ENCODE measurements at regions not wholly inside any gene's neighbourhood (a gene's known extent, or its start where the extent isn't known, plus 50 kb on each side); places are given as distances from the start of the nearest gene placed in this dataset.

GRCh38 chr4:133808151-133808550, 393.4 kb downstream of the PABPC4L start:
- no peak overlapping the region for H3K27ac Mint-ChIP-seq
- POLR2A ChIA-PET = no interaction called here
- no peaks in the 10 kb centered on the region for H3K4me1 Mint-ChIP-seq
- ATAC-seq (ENCODE audit: low read depth) (no peak), DNase-seq (no peak)
- no peaks in the 10 kb centered on the region for H3K36me3 Mint-ChIP-seq
- no peak overlapping the region for H3K4me3 Mint-ChIP-seq
- H3K9me3 Mint-ChIP-seq = no peaks in the 10 kb centered on the region
- no peaks in the 10 kb centered on the region for H3K27me3 Mint-ChIP-seq

DNA sequence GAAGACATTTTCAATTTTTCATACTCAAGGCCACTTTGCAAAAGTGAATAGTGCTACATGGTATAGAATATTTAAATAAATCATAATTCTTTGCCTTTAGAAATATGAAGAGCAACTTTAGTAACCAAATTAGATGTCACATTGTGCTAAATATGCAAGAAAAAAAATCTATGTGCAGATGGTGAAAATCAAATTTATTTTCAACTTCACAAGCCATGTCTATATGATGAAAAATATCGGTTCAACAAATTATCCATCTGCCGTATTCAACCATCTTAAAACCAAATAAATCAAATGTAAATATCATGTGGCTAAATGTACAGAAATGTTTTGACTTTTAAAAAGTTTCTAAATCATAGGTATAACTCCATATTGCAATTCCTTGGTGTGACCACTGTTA, 398.2 kb downstream of the PABPC4L start:
- H3K4me1 Mint-ChIP-seq = no peaks in the 10 kb centered on the region
- DNase-seq (no peak), ATAC-seq (ENCODE audit: low read depth) (no peak)
- H3K4me3 Mint-ChIP-seq = no peak overlapping the region
- H3K36me3 Mint-ChIP-seq = no peaks in the 10 kb centered on the region
- POLR2A ChIA-PET = no interaction called here
- H3K27me3 Mint-ChIP-seq = no peaks in the 10 kb centered on the region
- no peak overlapping the region for H3K27ac Mint-ChIP-seq
- H3K9me3 Mint-ChIP-seq = no peaks in the 10 kb centered on the region

DNA sequence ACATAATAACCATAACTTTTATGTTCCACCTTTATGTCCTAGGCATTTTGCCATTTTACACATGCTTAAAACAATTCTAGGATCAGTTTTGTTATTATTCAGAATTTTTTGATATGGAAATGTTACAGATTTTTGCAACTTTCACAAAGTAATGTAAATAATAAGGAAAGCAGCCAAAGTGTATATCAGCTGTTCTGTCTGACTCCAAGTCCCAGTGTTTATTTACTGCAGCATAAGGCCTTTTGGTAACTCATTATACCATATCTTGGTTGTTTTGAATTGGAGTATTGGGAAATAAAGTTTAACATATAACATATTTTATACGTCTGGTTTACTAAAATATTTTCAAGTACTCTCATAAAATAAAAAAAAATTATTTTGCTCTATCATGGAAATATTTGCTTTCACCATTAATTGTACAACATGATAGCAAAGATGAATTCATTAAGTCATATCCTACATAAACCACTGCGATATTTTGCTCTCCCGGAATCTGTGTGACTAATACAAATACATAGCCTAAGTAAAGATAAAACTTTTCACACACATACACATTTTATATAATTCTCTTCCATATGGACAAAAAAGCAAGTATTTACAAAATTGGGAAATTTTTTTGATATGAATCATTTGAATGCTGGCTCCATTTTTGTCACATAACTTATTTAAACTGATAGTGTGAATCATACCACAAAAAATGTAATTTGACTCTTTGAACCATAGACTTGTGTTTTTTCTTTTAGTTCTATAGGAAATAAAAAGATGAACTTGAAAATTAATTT, 399.0 kb downstream of the PABPC4L start:
- Mint-ChIP-seq H3K4me1 (no peaks in the 10 kb centered on the region), H3K36me3 (no peaks in the 10 kb centered on the region), H3K9me3 (no peaks in the 10 kb centered on the region), H3K4me3 (no peak overlapping the region), H3K27me3 (no peaks in the 10 kb centered on the region), H3K27ac (no peak overlapping the region)
- ATAC-seq (ENCODE audit: low read depth) = no peak
- DNase-seq = no peak
- POLR2A ChIA-PET = no interaction called here

DNA sequence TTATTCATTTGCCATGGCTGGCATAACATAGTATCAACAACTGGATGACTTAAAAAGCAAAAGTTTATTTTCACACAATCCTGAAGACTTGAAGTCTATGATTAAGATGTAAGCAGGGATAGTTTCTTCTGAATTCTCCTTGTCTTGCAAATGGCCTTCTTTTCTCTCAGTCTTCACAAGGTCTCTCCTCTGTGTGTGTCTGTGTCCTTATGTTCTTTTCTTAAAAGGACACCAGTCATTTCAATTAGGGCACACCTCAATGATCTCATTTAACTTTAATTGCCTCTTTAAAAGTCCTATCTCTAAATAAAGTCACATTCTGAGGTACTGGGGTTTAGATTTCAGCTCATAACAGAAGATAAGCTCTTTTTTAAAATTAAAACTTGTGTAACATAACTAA, 399.7 kb downstream of the PABPC4L start:
- no peak overlapping the region for H3K4me3 Mint-ChIP-seq
- H3K36me3 Mint-ChIP-seq = no peaks in the 10 kb centered on the region
- DNase-seq (no peak), ATAC-seq (ENCODE audit: low read depth) (no peak)
- H3K4me1 Mint-ChIP-seq = no peaks in the 10 kb centered on the region
- no peak overlapping the region for H3K27ac Mint-ChIP-seq
- POLR2A ChIA-PET = no interaction called here
- H3K9me3 Mint-ChIP-seq = no peaks in the 10 kb centered on the region
- no peaks in the 10 kb centered on the region for H3K27me3 Mint-ChIP-seq

DNA sequence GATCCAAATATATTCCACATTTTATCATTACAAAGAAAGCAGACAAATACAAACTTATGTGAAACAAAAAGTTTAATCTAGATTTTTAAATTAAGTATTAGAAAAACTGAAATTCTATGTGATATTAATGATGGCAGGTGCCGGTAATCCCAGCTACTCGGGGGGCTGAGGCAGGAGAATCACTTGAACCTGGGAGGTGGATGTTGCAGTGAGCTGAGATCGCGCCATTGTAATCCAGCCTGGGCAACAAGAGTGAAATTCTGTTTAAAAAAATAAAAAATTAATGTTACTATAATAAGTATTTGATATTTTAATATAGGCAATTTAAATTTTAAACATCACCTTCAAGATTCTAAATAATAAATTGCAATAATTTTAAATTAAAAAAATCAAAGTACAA, 400.6 kb downstream of the PABPC4L start:
- Mint-ChIP-seq H3K27ac (no peak overlapping the region), H3K9me3 (no peaks in the 10 kb centered on the region), H3K4me1 (no peaks in the 10 kb centered on the region), H3K4me3 (no peak overlapping the region), H3K27me3 (no peaks in the 10 kb centered on the region), H3K36me3 (no peaks in the 10 kb centered on the region)
- POLR2A ChIA-PET = no interaction called here
- DNase-seq (no peak), ATAC-seq (ENCODE audit: low read depth) (no peak)

GRCh38 chr4:133799717-133800315, 401.8 kb downstream of the PABPC4L start:
- Mint-ChIP-seq H3K27me3 (no peaks in the 10 kb centered on the region), H3K36me3 (no peaks in the 10 kb centered on the region), H3K4me1 (no peaks in the 10 kb centered on the region), H3K9me3 (no peaks in the 10 kb centered on the region), H3K4me3 (no peak overlapping the region), H3K27ac (no peak overlapping the region)
- POLR2A ChIA-PET = no interaction called here
- DNase-seq (no peak), ATAC-seq (ENCODE audit: low read depth) (no peak)

GRCh38 chr4:133777661-133778060, 423.9 kb downstream of the PABPC4L start:
- DNase-seq (no peak), ATAC-seq (ENCODE audit: low read depth) (no peak)
- Mint-ChIP-seq H3K27me3 (no peaks in the 10 kb centered on the region), H3K4me3 (no peak overlapping the region), H3K9me3 (peaks cover under 1% of the 10 kb centered on the region), H3K27ac (no peak overlapping the region), H3K36me3 (no peaks in the 10 kb centered on the region), H3K4me1 (no peaks in the 10 kb centered on the region)
- POLR2A ChIA-PET = no interaction called here

- DNase-seq = no peak
- H3K4me1 Mint-ChIP-seq = no peaks in the 10 kb centered on the region
- no peaks in the 10 kb centered on the region for H3K27me3 Mint-ChIP-seq
- H3K36me3 Mint-ChIP-seq = no peaks in the 10 kb centered on the region
- no peak for ATAC-seq (ENCODE audit: low read depth)
- no peak overlapping the region for H3K27ac Mint-ChIP-seq
- H3K4me3 Mint-ChIP-seq = no peak overlapping the region
- peaks cover 6% of the 10 kb centered on the region for H3K9me3 Mint-ChIP-seq
- POLR2A ChIA-PET = no interaction called here
Observed at GRCh38 chr4:133776961-133777360, 424.6 kb downstream of the PABPC4L start.

GRCh38 chr4:133776503-133776902, 425.1 kb downstream of the PABPC4L start:
- no peak for ATAC-seq (ENCODE audit: low read depth)
- DNase-seq = no peak
- POLR2A ChIA-PET = no interaction called here
- no peak overlapping the region for H3K4me3 Mint-ChIP-seq
- H3K27me3 Mint-ChIP-seq = no peaks in the 10 kb centered on the region
- no peaks in the 10 kb centered on the region for H3K4me1 Mint-ChIP-seq
- H3K9me3 Mint-ChIP-seq = peaks cover 6% of the 10 kb centered on the region
- H3K27ac Mint-ChIP-seq = no peak overlapping the region
- no peaks in the 10 kb centered on the region for H3K36me3 Mint-ChIP-seq

DNA sequence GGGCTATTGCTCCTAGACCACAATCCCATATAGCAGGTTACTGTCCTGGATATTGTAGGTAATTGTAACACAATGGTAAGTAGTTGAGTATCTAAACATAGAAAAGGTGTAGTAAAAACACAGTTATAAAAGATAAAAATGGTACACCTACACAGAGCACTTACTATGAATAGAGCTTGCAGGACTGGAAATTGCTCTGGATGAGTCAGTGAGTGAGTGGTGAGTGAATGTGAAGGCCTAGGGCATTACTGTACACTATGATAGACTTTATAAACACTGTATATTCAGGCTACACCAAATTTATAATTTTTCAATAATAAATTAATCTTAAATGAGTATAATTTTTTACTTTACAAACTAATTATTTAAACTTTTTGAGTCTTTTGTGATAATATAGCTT, 425.7 kb downstream of the PABPC4L start:
- H3K4me1 Mint-ChIP-seq = no peaks in the 10 kb centered on the region
- ATAC-seq (ENCODE audit: low read depth) = no peak
- H3K27ac Mint-ChIP-seq = no peak overlapping the region
- no peak overlapping the region for H3K4me3 Mint-ChIP-seq
- POLR2A ChIA-PET = no interaction called here
- H3K36me3 Mint-ChIP-seq = no peaks in the 10 kb centered on the region
- no peak for DNase-seq
- H3K9me3 Mint-ChIP-seq = peaks cover 6% of the 10 kb centered on the region
- no peaks in the 10 kb centered on the region for H3K27me3 Mint-ChIP-seq

DNA sequence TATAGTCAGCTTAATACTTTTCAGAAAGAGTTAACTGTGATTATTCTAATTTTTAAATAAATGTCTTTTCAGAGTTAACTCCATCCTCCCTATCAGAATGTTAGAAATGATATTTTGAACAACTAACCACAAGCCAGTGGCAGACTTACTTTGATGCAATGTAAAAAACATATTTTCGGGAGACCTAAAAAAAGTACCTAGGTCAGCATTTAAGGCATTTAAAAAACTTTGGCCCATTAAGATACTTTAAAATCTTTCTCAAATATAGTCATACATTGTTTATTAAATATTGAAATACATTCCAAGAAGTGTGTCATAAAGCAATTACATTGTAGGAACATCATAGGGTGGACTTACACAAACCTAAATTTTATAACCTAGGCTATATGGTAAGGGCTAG, 426.1 kb downstream of the PABPC4L start:
- DNase-seq (no peak), ATAC-seq (ENCODE audit: low read depth) (no peak)
- Mint-ChIP-seq H3K4me3 (no peak overlapping the region), H3K36me3 (no peaks in the 10 kb centered on the region), H3K27me3 (no peaks in the 10 kb centered on the region), H3K27ac (no peak overlapping the region), H3K4me1 (no peaks in the 10 kb centered on the region), H3K9me3 (peaks cover 7% of the 10 kb centered on the region)
- POLR2A ChIA-PET = no interaction called here

DNA sequence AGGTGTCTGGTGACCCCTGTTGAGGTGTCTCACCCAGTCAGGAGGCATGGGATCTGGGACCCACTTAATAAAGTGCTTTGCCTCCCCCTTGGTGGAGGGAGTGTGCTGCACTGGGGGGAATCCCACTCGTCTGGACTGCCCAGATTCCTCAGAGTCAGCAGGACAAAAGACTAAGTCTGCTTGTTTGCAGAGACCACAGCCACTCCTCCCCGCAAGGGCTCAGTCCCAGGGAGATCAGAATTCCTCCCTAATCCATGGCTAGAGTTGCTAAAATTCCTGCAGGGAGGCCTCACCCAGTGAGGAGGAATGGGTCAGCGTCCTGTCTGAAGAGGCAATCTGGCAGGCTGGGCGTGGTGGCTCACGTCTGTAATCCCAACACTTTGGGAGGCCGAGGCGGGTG, 442.2 kb downstream of the PABPC4L start:
- H3K27me3 Mint-ChIP-seq = no peaks in the 10 kb centered on the region
- peaks cover 2% of the 10 kb centered on the region for H3K9me3 Mint-ChIP-seq
- no peak overlapping the region for H3K4me3 Mint-ChIP-seq

GRCh38 chr4:133741766-133742165, 459.8 kb downstream of the PABPC4L start:
- POLR2A ChIA-PET = no interaction called here
- Mint-ChIP-seq H3K4me1 (no peaks in the 10 kb centered on the region), H3K4me3 (no peak overlapping the region), H3K36me3 (no peaks in the 10 kb centered on the region), H3K9me3 (peaks cover 7% of the 10 kb centered on the region), H3K27me3 (no peaks in the 10 kb centered on the region), H3K27ac (no peak overlapping the region)
- no peak for DNase-seq
- no peak for ATAC-seq (ENCODE audit: low read depth)

More for the DNA sequence above, 442.2 kb downstream of the PABPC4L start:
- Mint-ChIP-seq H3K4me1 (no peaks in the 10 kb centered on the region), H3K27ac (no peak overlapping the region), H3K36me3 (no peaks in the 10 kb centered on the region)
- no peak for DNase-seq
- POLR2A ChIA-PET = no interaction called here
- ATAC-seq (ENCODE audit: low read depth) = no peak

- no peaks in the 10 kb centered on the region for H3K27me3 Mint-ChIP-seq
- H3K36me3 Mint-ChIP-seq = no peaks in the 10 kb centered on the region
- no peak overlapping the region for H3K27ac Mint-ChIP-seq
- ATAC-seq (ENCODE audit: low read depth) (no peak), DNase-seq (no peak)
- H3K9me3 Mint-ChIP-seq = no peaks in the 10 kb centered on the region
- H3K4me3 Mint-ChIP-seq = no peak overlapping the region
- H3K4me1 Mint-ChIP-seq = no peaks in the 10 kb centered on the region
- POLR2A ChIA-PET = no interaction called here
Observed at GRCh38 chr4:133720001-133720400, 481.6 kb downstream of the PABPC4L start.

All from activated naive CD8-positive, alpha-beta T cell treated with anti-CD3 and anti-CD28 coated beads, Interleukin-2, amount 10 ng/mL, durations not matched to agents 7 days and 5 days (primary cell).